ENCODE measurements at regions not wholly inside any gene's neighbourhood (a gene's known extent, or its start where the extent isn't known, plus 50 kb on each side); places are given as distances from the start of the nearest gene placed in this dataset.

DNA sequence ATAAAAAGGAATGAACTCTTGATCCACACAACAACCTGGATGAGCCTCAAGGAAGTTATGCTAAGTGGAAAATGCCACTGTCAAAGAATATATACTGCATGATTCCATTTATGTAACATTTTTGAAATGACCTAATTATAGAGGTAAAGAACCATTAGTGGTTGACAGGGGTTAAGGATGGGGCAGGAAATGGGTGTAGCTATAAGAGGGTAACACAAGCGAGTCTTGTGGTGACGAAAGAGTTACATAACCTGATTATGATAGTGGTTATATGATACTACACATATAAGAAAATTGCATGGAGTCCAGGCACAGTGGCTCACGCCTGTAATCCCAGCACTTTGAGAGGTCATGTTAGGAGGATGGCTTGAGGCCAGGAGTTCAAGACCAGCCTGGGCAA lies 346.6 kb upstream of the PKDCC start:
- TF ChIP-seq CTCF (IDR thresholded peaks at IDR 0.05; ENCODE audit: insufficient read depth, low read depth, low read length), result no peak
- no peak for DNase-seq (ENCODE audit: low read depth)

DNA sequence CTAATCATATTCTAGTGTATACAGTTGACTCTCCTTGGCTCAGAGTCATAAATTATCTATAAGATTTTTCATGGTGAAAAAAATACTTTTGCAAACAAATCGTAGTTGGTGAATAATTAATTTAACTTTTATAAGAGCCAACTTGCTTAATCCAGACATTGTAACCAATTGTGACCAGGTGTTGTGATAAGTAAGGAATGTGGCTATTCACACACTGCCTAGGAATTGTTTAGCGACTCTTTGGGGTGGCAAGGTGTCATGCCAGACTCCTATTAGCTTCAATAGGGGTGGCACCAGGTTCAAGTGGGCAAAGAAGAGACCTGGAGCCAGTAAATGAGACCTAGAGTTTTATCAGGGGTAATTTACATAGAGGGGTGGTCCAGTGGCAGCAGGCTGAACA lies 344.7 kb upstream of the PKDCC start:
- DNase-seq (ENCODE audit: low read depth), result no peak
- no peak overlapping the region for H3K4me3 ChIP-seq (ENCODE audit: low read depth, low read length)
- TF ChIP-seq CTCF (IDR thresholded peaks at IDR 0.05; ENCODE audit: insufficient read depth, low read depth, low read length), result no peak

More for the DNA sequence above, 346.6 kb upstream of the PKDCC start:
- H3K4me3 ChIP-seq (ENCODE audit: low read depth, low read length), result no peak overlapping the region

DNA sequence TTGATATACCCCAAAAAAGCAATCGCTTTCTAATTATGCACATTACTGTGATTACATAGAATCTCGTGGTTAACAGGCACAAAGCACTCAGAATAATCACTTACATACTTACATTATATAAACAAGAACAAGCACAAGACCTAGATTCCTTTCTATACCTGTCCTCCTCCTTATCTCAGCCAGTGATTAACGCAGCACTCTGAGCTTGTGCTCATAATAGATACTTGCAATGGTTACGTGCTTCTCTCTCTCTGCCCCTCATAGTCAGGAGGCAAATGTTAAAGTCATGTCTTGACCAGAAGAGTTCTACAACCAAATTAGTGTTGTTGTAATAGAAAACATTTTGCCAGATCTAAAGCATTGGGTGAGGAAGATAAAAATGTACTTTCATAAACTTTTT lies 342.2 kb upstream of the PKDCC start:
- H3K4me3 ChIP-seq (ENCODE audit: low read depth, low read length), result no peak overlapping the region
- TF ChIP-seq CTCF (IDR thresholded peaks at IDR 0.05; ENCODE audit: insufficient read depth, low read depth, low read length), result no peak
- DNase-seq (ENCODE audit: low read depth), result no peak

- H3K4me3 ChIP-seq (ENCODE audit: low read depth, low read length), result no peak overlapping the region
- TF ChIP-seq CTCF (IDR thresholded peaks at IDR 0.05; ENCODE audit: insufficient read depth, low read depth, low read length), result no peak
- DNase-seq (ENCODE audit: low read depth), result no peak
Observed at GRCh38 chr2:41706286-41706685, 341.5 kb upstream of the PKDCC start.

DNA sequence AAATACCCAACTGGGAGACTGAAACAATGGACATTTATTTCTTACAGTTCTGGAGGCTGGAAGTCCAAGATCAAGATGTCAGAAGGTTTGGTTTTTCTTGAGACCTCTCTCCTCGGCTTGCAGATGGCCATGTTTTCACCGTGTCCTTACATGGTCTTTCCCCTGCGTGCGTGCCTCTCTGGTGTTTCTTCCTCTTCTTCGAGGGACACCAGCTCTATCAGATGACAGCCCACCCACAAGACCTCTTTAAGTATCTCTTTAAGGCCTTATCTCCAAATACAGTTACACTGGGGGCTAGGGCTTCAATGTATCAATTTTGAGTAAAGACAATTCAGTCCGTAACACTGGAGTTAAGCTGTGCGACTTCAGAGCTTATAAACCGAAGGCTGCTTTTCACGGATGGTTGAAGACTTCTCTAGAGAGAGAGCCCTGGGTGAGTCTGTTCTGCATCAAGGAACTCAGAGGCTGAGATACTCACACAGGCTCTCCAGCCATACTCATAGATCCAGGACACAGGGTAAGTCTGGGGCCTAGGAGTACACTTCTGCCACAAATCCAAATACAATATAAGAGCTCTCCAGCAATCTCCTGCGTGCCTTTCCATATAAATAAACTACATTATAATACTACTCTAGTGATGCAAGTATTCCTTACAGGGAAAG lies 339.9 kb upstream of the PKDCC start:
- no peak overlapping the region for H3K4me3 ChIP-seq (ENCODE audit: low read depth, low read length)
- TF ChIP-seq CTCF (IDR thresholded peaks at IDR 0.05; ENCODE audit: insufficient read depth, low read depth, low read length), result no peak
- no peak for DNase-seq (ENCODE audit: low read depth)

- no peak overlapping the region for H3K4me3 ChIP-seq (ENCODE audit: low read depth, low read length)
- DNase-seq (ENCODE audit: low read depth), result no peak
- no peak for TF ChIP-seq CTCF (IDR thresholded peaks at IDR 0.05; ENCODE audit: insufficient read depth, low read depth, low read length)
Observed at GRCh38 chr2:41709702-41710599, 337.9 kb upstream of the PKDCC start.

All from fibroblast of villous mesenchyme (primary cell).